HG03521 (cell line): ENCODE measurements at regions not wholly inside any gene's neighbourhood (a gene's known extent, or its start where the extent isn't known, plus 50 kb on each side); places are given as distances from the start of the nearest gene placed in this dataset.

Source experiments
- ATAC-seq: cut with Tn5 transposase; IDR thresholded peaks from one replicate; pipeline ENCODE4 v1.9.1; 2021; ENCODE audit warnings: mild to moderate bottlenecking, moderate library complexity; ENCODE audit not compliant: unreplicated experiment

- no peak for ATAC-seq
These were observed 78.8 kb upstream of the DTNA start for GRCh38 chr18:34631093-34631966.

GRCh38 chr18:34632321-34632720 is 77.8 kb upstream of the DTNA start:
- ATAC-seq = no peak

- no peak for ATAC-seq
These were observed 76.7 kb upstream of the DTNA start for GRCh38 chr18:34633368-34633767.

- ATAC-seq = no peak
These were observed 72.8 kb upstream of the DTNA start for GRCh38 chr18:34637094-34637801.

GRCh38 chr18:34639687-34640086 is 70.4 kb upstream of the DTNA start:
- no peak for ATAC-seq

- ATAC-seq = no peak
These were observed 69.8 kb upstream of the DTNA start for GRCh38 chr18:34640276-34640675.

GRCh38 chr18:34643989-34644388 is 66.1 kb upstream of the DTNA start:
- ATAC-seq = no peak

- no peak for ATAC-seq
These were observed 62.8 kb upstream of the DTNA start for GRCh38 chr18:34647251-34647650.

GRCh38 chr18:34648269-34648985 is 61.7 kb upstream of the DTNA start:
- ATAC-seq = no peak

GRCh38 chr18:34649080-34649479 is 61.0 kb upstream of the DTNA start:
- no peak for ATAC-seq

- ATAC-seq = no peak
These were observed 60.0 kb upstream of the DTNA start for GRCh38 chr18:34650121-34650545.

GRCh38 chr18:34651586-34652369 is 58.3 kb upstream of the DTNA start:
- no peak for ATAC-seq

- no peak for ATAC-seq
These were observed 55.0 kb upstream of the DTNA start for GRCh38 chr18:34655131-34655530.

GRCh38 chr18:34657860-34658500 is 52.1 kb upstream of the DTNA start:
- ATAC-seq = no peak

GRCh38 chr18:34659579-34660517 is 50.2 kb upstream of the DTNA start:
- ATAC-seq = no peak
